ENCODE measurements at regions not wholly inside any gene's neighbourhood (a gene's known extent, or its start where the extent isn't known, plus 50 kb on each side); places are given as distances from the start of the nearest gene placed in this dataset.

DNA sequence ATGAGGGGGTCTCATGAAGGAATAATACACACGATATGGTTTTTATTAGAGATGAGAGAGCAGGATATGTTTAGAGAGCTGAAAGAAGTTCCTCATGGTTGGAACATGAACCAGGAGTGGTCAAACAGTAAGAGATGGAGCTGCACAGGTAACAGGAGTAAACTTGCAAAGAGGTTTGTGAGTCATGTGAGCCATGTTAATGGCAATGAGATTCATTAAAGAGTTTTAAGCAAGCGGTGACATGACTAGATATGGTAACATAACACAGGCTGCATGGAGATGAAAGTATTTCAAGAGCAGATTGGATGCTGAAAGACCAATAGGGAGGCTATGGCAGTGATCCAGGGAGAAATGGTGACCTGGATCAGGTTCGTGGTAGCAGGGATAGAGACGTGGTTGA is 62.6 kb upstream of the SSTR1 start:
- DNase-seq (ENCODE audit: low read depth, low spot score) = no peak

DNA sequence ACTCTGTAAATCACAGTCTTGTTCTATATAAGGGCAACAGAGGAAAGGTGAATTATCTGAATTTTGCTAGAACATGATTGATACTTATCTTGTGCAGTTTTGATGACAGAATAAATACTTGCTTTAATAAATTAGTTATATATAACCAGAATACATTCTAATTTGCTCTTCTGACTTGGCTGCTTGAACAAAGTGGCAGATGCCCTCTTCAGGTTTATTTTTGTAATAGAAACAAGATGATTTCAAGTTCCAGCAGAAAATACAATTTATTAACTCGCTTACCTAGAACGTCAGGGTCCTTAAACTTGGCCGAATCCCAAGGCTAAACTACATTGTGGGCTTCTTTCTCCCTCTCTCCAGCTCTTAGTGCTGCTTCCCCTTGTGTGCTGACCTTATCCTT is 57.6 kb upstream of the SSTR1 start:
- DNase-seq (ENCODE audit: low read depth, low spot score) = no peak

Data from ELF-1 (cell line).